ENCODE measurements at regions not wholly inside any gene's neighbourhood (a gene's known extent, or its start where the extent isn't known, plus 50 kb on each side); places are given as distances from the start of the nearest gene placed in this dataset.

DNA sequence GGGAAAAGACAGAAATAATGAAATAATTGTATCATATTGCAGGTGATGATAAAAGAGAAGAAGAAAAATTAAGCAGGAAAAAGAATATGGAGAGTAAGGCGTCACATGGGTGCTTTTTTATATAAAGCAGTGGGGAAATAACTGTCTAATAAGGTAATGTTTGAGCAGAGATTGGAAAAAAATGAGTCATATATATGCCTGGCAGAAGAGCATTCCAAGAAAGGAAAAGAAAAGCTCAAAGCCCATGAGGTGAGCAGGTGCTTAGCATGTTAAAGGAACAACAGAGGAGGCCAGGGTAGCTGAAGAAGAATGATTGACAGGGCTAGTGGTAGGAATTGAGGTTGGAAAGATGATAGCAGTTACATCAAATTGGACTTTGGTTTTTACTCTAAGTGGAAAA is 739.5 kb downstream of the SORCS1 start:
- TF ChIP-seq BCL11A (IDR thresholded peaks at IDR 0.05; ENCODE audit: low read depth in 2 of 2, low read length in 2 of 2) (no peak), EZH2 (IDR thresholded peaks at IDR 0.05; ENCODE audit: low read depth, low read length, severe bottlenecking) (no peak), SIRT6 (IDR thresholded peaks at IDR 0.05; ENCODE audit: low read length) (no peak), POLR2A (IDR thresholded peaks at IDR 0.05; ENCODE audit: control extremely low read depth in 1 of 2, low read depth in 2 of 2, low read length in 2 of 2) (no peak)
